ENCODE measurements at regions not wholly inside any gene's neighbourhood (a gene's known extent, or its start where the extent isn't known, plus 50 kb on each side); places are given as distances from the start of the nearest gene placed in this dataset.
A peak's percentile ranks its signal among the peaks of the same experiment; 100 is the strongest.

DNA sequence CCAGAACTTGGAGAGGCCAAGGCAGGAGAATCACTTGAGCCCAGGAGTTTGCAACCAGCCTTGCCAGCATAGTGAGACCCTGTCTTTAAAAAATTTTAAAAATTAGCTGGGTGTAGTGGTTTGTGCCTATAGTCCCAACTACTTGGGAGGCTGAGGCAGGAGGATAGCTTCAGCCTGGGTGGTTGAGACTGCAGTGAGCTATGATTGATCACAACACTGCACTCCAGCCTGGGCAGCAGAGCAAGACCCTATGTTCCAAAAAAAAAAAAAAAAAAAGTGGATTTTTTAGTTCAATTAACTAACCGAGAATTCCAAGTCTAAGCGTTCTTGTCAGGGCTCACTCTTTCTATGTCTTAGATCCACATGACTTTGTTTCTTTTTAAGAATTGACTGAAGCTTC is 130.3 kb upstream of the NRIP1 start:
- Histone ChIP-seq H3K4me1 (no peaks in the 10 kb centered on the region), H3K9me3 (no peaks in the 10 kb centered on the region), H3K4me3 (no peak overlapping the region), H3K36me3 (no peaks in the 10 kb centered on the region), H3K27ac (no peak overlapping the region), H3K27me3 (no peaks in the 10 kb centered on the region)
- TF ChIP-seq POLR2A (IDR thresholded peaks at IDR 0.05) (no peak), POLR2AphosphoS5 (IDR thresholded peaks at IDR 0.05) (no peak), EP300 (IDR thresholded peaks at IDR 0.05) (no peak)
- TF ChIP-seq, protein P1, sequence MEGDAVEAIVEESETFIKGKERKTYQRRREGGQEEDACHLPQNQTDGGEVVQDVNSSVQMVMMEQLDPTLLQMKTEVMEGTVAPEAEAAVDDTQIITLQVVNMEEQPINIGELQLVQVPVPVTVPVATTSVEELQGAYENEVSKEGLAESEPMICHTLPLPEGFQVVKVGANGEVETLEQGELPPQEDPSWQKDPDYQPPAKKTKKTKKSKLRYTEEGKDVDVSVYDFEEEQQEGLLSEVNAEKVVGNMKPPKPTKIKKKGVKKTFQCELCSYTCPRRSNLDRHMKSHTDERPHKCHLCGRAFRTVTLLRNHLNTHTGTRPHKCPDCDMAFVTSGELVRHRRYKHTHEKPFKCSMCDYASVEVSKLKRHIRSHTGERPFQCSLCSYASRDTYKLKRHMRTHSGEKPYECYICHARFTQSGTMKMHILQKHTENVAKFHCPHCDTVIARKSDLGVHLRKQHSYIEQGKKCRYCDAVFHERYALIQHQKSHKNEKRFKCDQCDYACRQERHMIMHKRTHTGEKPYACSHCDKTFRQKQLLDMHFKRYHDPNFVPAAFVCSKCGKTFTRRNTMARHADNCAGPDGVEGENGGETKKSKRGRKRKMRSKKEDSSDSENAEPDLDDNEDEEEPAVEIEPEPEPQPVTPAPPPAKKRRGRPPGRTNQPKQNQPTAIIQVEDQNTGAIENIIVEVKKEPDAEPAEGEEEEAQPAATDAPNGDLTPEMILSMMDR (IDR thresholded peaks at IDR 0.05) = no peak
- WGBS, 2 donors (ENCODE audit: low coverage in 1 of 2) = 63 to 96% methylated on average over 2 of the region's 2 CpGs
- ATAC-seq = no peak

DNA sequence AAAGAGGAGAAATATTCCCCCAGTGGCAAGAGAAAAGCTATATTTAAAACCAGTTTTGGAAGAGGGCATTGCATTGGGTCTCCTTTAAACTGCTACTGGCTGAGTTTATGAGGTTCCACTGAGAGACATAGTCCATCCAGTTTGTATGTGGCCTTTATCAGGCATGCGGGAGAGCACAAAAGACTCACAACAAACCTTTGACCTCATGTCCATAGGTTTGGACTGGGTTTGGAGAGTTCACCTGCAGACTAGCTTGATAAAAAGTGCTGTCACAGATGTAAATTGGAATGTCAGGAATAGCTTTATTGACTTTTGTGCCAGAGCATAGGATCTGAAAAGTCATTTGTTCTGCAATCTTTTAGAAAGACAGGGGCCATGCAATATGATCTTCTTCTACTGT is 131.0 kb upstream of the NRIP1 start:
- 57 to 80% methylated on average over 1 of the region's 1 CpG for WGBS, 2 donors (ENCODE audit: low coverage in 1 of 2)
- TF ChIP-seq EP300 (IDR thresholded peaks at IDR 0.05) (no peak), POLR2A (IDR thresholded peaks at IDR 0.05) (no peak), POLR2AphosphoS5 (IDR thresholded peaks at IDR 0.05) (no peak)
- TF ChIP-seq, protein P1 (IDR thresholded peaks at IDR 0.05) = no peak
- no peak overlapping the region for H3K4me3 ChIP-seq
- no peaks in the 10 kb centered on the region for H3K36me3 ChIP-seq
- no peaks in the 10 kb centered on the region for H3K27me3 ChIP-seq
- H3K27ac ChIP-seq = no peak overlapping the region
- ATAC-seq = no peak
- no peaks in the 10 kb centered on the region for H3K9me3 ChIP-seq
- H3K4me1 ChIP-seq = no peaks in the 10 kb centered on the region

DNA sequence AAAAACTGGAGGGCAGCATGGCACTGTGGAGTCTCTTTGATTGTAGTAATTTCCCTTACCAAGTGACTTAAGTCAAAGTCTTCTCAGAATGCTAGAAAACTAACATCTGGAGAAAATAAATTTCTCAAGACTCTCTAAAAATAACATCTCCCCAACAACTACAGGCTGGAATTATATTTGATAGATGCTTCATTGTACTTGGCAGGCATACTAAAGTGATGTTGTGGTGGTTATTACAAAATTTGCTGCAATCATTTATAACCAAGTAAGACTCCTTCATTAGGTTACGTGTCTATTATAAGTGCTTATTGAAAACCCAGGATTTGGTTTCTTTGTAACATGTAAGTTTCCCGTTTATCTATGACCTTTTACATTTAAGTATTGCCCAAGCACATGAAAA is 132.9 kb upstream of the NRIP1 start:
- TF ChIP-seq, protein P1 (IDR thresholded peaks at IDR 0.05) = no peak
- no peak for TF ChIP-seq POLR2A (IDR thresholded peaks at IDR 0.05)
- no peak for TF ChIP-seq EP300 (IDR thresholded peaks at IDR 0.05)
- no peak for TF ChIP-seq POLR2AphosphoS5 (IDR thresholded peaks at IDR 0.05)
- H3K27ac ChIP-seq = no peak overlapping the region
- no peaks in the 10 kb centered on the region for H3K9me3 ChIP-seq
- ATAC-seq = peak; percentile 13
- H3K4me1 ChIP-seq = no peaks in the 10 kb centered on the region
- H3K4me3 ChIP-seq = no peak overlapping the region
- H3K36me3 ChIP-seq = no peaks in the 10 kb centered on the region
- no peaks in the 10 kb centered on the region for H3K27me3 ChIP-seq
- 56 to 69% methylated on average over 2 of the region's 2 CpGs for WGBS, 2 donors (ENCODE audit: low coverage in 1 of 2)

DNA sequence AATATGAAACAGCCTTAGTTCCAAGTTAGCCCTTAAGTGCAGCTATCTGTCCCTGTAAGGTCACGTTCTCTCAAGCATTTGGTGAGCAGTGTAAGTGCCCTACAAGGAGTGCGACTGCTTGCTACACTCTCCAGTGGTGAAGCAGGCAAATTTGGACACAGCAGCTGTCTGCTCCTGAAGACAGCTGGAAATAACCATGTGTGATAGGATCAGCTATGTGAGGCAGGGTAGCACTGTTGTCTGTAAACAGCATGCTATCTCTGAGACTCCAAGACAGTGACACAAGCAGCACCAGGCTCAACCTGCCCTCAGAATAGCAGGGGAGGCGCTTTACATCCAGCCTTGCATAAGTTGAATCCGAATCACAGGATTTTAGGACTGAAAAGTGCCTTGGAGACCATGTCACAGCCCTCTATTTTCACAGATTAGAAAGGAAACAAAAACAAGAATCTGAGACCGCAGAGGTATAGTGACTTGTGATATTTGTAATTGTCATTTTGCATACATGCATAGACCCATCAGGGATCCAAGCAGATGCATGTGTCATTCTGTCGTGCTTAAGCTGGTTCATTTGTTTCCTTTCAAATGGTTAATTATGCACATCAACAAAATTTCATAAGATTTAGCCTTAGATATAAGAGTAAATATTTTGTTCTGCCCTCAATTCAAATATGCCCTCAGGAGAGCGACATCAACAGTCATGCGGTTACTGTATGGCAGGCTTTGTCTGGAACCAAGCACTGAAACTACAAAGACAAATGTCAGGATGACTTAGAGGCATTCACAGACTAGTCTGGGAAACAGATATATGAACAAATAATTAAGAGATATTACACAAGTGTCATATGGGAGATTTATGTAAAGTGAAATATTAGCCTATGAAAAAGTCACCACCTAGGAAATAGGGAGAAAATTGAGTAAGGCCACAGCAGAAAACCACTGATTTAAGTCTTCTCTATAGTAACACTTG is 134.9 kb upstream of the NRIP1 start:
- Histone ChIP-seq H3K9me3 (no peaks in the 10 kb centered on the region), H3K4me3 (no peak overlapping the region), H3K27ac (no peak overlapping the region), H3K36me3 (no peaks in the 10 kb centered on the region), H3K4me1 (no peaks in the 10 kb centered on the region), H3K27me3 (no peaks in the 10 kb centered on the region)
- 67 to 71% methylated on average over 5 to 6 of the region's 8 CpGs for WGBS, 2 donors (ENCODE audit: low coverage in 1 of 2)
- TF ChIP-seq POLR2AphosphoS5 (IDR thresholded peaks at IDR 0.05) = no peak
- no peak for ATAC-seq

DNA sequence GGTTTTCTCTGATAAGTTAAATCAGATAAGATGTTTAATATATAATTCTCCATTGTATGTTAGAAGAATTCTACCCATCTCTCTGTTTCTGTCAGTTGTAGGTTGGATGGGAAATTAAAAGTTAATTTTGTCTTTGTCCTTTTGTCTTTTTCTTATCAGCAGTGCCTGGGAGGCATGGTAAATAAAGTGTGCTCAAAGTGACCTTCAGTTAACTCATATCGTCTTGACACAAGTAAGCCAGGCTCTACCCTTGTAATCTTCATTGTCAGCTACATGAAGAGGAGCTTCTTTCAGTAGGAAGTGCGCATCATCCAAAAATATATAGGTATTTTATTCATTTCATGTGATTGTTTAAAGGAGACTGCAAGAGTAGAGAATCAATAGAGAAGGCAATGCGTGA is 138.9 kb upstream of the NRIP1 start:
- WGBS, 2 donors (ENCODE audit: low coverage in 1 of 2) = 72 to 75% methylated on average over 1 to 3 of the region's 3 CpGs
- Histone ChIP-seq H3K27ac (no peak overlapping the region), H3K27me3 (no peaks in the 10 kb centered on the region), H3K9me3 (no peaks in the 10 kb centered on the region), H3K36me3 (no peaks in the 10 kb centered on the region), H3K4me3 (no peak overlapping the region), H3K4me1 (no peaks in the 10 kb centered on the region)
- no peak for TF ChIP-seq POLR2A (IDR thresholded peaks at IDR 0.05)
- TF ChIP-seq, protein P1 (IDR thresholded peaks at IDR 0.05) = no peak
- TF ChIP-seq POLR2AphosphoS5 (IDR thresholded peaks at IDR 0.05) = no peak
- TF ChIP-seq EP300 (IDR thresholded peaks at IDR 0.05) = no peak
- ATAC-seq = no peak
